ENCODE measurements at regions not wholly inside any gene's neighbourhood (a gene's known extent, or its start where the extent isn't known, plus 50 kb on each side); places are given as distances from the start of the nearest gene placed in this dataset.

GRCh38 chr21:35337573-35337972, 288.5 kb upstream of the RUNX1 start:
- no peaks in the 10 kb centered on the region for H3K36me3 ChIP-seq (ENCODE audit: control insufficient read depth, insufficient read depth, low read length)
- H3K4me1 ChIP-seq (ENCODE audit: control insufficient read depth, insufficient read depth, low read length), result no peaks in the 10 kb centered on the region
- no peaks in the 10 kb centered on the region for H3K27me3 ChIP-seq (ENCODE audit: control insufficient read depth, insufficient read depth, low read length)
- no peaks in the 10 kb centered on the region for H3K9me3 ChIP-seq (ENCODE audit: control insufficient read depth, low read length)
- H3K4me3 ChIP-seq (ENCODE audit: low read length), result no peak overlapping the region
- H3K9ac ChIP-seq (ENCODE audit: low read length), result no peak overlapping the region

- no peak overlapping the region for H3K9ac ChIP-seq (ENCODE audit: low read length)
- no peaks in the 10 kb centered on the region for H3K36me3 ChIP-seq (ENCODE audit: control insufficient read depth, insufficient read depth, low read length)
- H3K4me3 ChIP-seq (ENCODE audit: low read length), result no peak overlapping the region
- no peaks in the 10 kb centered on the region for H3K27me3 ChIP-seq (ENCODE audit: control insufficient read depth, insufficient read depth, low read length)
- no peaks in the 10 kb centered on the region for H3K9me3 ChIP-seq (ENCODE audit: control insufficient read depth, low read length)
- H3K4me1 ChIP-seq (ENCODE audit: control insufficient read depth, insufficient read depth, low read length), result no peaks in the 10 kb centered on the region
Observed at GRCh38 chr21:35336534-35336933, 287.4 kb upstream of the RUNX1 start.

DNA sequence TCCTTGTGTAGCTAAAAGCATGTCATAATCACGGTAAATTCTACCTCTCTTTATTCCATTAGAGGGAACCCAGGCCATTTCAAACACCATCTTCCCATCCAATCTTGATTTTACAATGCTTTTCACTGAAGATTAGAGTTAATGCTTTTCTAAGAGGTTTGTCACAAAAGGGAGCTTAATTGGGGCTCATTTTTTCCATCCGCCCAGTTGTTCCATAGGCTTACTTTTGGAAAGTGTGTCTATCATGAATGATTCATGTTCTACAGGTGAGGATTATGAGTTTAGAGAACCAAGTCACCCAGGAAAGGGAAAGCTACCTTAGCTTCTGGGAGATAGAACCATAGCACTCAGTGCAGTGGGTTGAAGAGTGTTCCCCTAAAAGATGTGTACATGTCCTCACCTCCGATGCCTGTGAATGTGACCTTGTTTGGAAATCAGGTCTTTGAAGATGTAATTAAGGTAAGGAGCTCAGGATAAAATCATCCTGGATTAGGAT, 286.9 kb upstream of the RUNX1 start:
- Histone ChIP-seq H3K9ac (ENCODE audit: low read length) (no peak overlapping the region), H3K36me3 (ENCODE audit: control insufficient read depth, insufficient read depth, low read length) (no peaks in the 10 kb centered on the region), H3K9me3 (ENCODE audit: control insufficient read depth, low read length) (no peaks in the 10 kb centered on the region), H3K27me3 (ENCODE audit: control insufficient read depth, insufficient read depth, low read length) (no peaks in the 10 kb centered on the region), H3K4me3 (ENCODE audit: low read length) (no peak overlapping the region), H3K4me1 (ENCODE audit: control insufficient read depth, insufficient read depth, low read length) (no peaks in the 10 kb centered on the region)

GRCh38 chr21:35333831-35334618, 284.9 kb upstream of the RUNX1 start:
- no peaks in the 10 kb centered on the region for H3K9me3 ChIP-seq (ENCODE audit: control insufficient read depth, low read length)
- H3K9ac ChIP-seq (ENCODE audit: low read length), result no peak overlapping the region
- H3K27me3 ChIP-seq (ENCODE audit: control insufficient read depth, insufficient read depth, low read length), result no peaks in the 10 kb centered on the region
- no peak overlapping the region for H3K4me3 ChIP-seq (ENCODE audit: low read length)
- no peaks in the 10 kb centered on the region for H3K4me1 ChIP-seq (ENCODE audit: control insufficient read depth, insufficient read depth, low read length)
- no peaks in the 10 kb centered on the region for H3K36me3 ChIP-seq (ENCODE audit: control insufficient read depth, insufficient read depth, low read length)

GRCh38 chr21:35332841-35333426, 283.8 kb upstream of the RUNX1 start:
- Histone ChIP-seq H3K9ac (ENCODE audit: low read length) (no peak overlapping the region), H3K36me3 (ENCODE audit: control insufficient read depth, insufficient read depth, low read length) (no peaks in the 10 kb centered on the region), H3K27me3 (ENCODE audit: control insufficient read depth, insufficient read depth, low read length) (no peaks in the 10 kb centered on the region), H3K9me3 (ENCODE audit: control insufficient read depth, low read length) (no peaks in the 10 kb centered on the region), H3K4me1 (ENCODE audit: control insufficient read depth, insufficient read depth, low read length) (no peaks in the 10 kb centered on the region), H3K4me3 (ENCODE audit: low read length) (no peak overlapping the region)

DNA sequence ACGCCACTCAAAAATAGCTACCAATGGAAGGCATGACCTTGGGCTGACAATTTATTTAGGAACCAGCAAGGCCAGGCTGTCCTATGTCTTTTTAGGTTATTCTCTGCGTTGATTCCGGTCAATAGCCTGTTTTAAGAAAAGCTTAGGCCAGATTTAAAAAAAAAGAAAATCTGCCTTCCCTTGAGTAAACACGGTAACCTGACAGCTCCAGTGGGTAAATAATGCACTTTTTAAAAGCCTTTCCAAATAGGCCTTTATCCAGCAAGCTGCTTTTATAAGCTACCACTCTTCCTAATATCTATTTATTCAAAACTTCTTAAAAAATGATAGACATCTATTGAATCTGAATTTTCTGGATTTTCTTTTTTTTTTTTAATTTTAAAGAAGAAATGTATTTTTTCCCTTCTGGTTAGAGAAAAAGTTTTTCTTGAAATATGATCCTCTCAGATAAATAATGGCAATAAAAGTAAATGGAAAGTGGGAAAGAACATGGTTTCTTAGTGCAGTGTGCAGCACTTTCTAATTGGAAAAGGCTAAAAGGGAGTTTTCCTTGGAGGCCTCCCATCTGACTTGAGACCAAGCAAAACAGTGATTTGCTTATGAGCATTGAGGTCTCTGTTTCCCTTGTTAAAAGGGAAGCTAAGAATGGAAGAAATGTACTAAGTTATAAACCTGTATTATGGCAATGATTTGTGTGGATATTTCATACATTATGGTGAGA, 281.0 kb upstream of the RUNX1 start:
- no peaks in the 10 kb centered on the region for H3K36me3 ChIP-seq (ENCODE audit: control insufficient read depth, insufficient read depth, low read length)

GRCh38 chr21:35328856-35329455, 279.9 kb upstream of the RUNX1 start:
- peaks cover 7% of the 10 kb centered on the region for H3K4me1 ChIP-seq (ENCODE audit: control insufficient read depth, insufficient read depth, low read length)
- H3K36me3 ChIP-seq (ENCODE audit: control insufficient read depth, insufficient read depth, low read length), result no peaks in the 10 kb centered on the region

More for the DNA sequence above, 281.0 kb upstream of the RUNX1 start:
- Histone ChIP-seq H3K4me3 (ENCODE audit: low read length) (no peak overlapping the region), H3K27me3 (ENCODE audit: control insufficient read depth, insufficient read depth, low read length) (no peaks in the 10 kb centered on the region), H3K9ac (ENCODE audit: low read length) (no peak overlapping the region), H3K4me1 (ENCODE audit: control insufficient read depth, insufficient read depth, low read length) (no peaks in the 10 kb centered on the region), H3K9me3 (ENCODE audit: control insufficient read depth, low read length) (no peaks in the 10 kb centered on the region)

DNA sequence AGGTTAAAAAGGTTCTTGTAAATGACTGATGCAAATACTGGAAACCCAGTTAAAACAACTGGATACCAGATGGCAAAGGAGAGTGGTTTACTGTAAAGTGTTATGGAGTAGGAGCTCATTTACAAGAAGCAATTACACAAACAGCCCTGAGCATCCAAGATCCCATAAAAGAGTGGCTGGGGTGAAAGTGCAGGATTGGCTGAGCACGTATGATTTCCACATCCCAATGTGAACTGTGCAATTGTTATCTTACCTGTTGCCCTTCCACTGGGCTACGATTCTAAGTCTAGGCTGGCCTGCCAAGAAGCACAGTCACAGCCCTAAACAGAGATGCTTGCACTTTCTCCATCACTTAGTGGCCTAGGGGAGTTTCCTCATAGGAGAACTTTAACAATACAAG, 277.6 kb upstream of the RUNX1 start:
- H3K4me1 ChIP-seq (ENCODE audit: control insufficient read depth, insufficient read depth, low read length), result peaks cover 9% of the 10 kb centered on the region
- no peaks in the 10 kb centered on the region for H3K9me3 ChIP-seq (ENCODE audit: control insufficient read depth, low read length)
- no peak overlapping the region for H3K9ac ChIP-seq (ENCODE audit: low read length)
- no peak overlapping the region for H3K4me3 ChIP-seq (ENCODE audit: low read length)
- no peaks in the 10 kb centered on the region for H3K27me3 ChIP-seq (ENCODE audit: control insufficient read depth, insufficient read depth, low read length)
- no peaks in the 10 kb centered on the region for H3K36me3 ChIP-seq (ENCODE audit: control insufficient read depth, insufficient read depth, low read length)

More at GRCh38 chr21:35328856-35329455, 279.9 kb upstream of the RUNX1 start:
- H3K9me3 ChIP-seq (ENCODE audit: control insufficient read depth, low read length), result no peaks in the 10 kb centered on the region
- H3K4me3 ChIP-seq (ENCODE audit: low read length), result no peak overlapping the region
- no peak overlapping the region for H3K9ac ChIP-seq (ENCODE audit: low read length)
- no peaks in the 10 kb centered on the region for H3K27me3 ChIP-seq (ENCODE audit: control insufficient read depth, insufficient read depth, low read length)

DNA sequence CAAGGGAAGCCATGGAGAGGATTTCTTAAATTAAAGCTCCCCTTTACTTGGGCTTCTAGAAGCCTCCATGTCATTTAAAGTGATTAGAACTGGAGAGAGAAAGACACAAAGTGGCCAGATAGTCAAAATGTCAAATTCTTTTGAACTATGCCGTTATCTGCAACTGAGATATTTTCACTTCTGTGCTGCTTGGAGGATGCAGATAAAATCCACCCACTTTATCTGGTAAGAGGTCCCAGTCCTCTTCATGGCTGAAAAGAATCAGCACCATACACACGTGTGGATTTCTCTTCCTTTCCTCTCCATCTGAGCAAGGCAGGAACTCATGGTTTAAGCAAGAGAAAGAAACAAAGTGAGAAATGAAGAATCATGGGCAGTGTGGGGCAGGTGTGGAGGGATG, 276.9 kb upstream of the RUNX1 start:
- H3K4me3 ChIP-seq (ENCODE audit: low read length), result no peak overlapping the region

DNA sequence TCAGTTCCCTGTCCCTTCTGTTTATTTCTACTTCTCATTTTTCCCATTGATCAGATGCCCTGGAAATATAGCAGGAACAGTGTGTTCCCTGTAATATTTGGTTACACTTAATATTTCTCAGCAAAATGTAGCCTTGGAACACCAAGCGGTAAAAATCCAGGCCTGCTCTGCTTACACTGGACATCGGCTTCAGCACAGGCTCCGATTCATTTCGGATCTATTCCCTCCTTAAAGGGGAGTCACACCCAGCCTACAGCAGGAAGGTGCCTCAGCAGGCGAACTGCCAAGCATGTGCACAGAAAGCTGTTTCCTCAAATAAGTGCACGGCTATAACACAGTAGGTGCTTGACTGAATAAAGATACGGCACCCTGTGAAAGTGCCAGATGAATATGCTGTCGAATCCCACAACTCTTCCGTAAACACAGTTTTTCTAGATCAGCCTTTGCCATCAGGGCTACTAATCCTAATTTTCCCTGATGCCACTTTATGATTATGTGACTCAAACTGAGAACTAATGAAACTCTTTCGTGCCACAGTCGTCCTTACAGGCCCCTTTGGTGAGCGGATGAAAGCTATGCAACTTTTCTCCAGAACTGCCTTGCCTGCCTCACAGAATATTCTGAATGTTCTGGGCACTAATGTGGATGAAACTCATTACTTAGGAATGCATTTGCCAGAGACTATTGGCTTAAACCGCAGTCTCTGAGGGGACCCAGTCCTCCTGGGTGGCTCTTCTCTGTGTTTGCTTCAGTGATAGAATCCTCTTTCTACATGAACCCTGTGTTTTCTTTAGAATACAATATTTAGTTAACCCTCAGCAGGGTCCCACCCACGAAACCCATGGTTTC, 275.5 kb upstream of the RUNX1 start:
- Histone ChIP-seq H3K36me3 (ENCODE audit: control insufficient read depth, insufficient read depth, low read length) (no peaks in the 10 kb centered on the region), H3K4me1 (ENCODE audit: control insufficient read depth, insufficient read depth, low read length) (peaks cover 9% of the 10 kb centered on the region), H3K4me3 (ENCODE audit: low read length) (no peak overlapping the region), H3K9me3 (ENCODE audit: control insufficient read depth, low read length) (no peaks in the 10 kb centered on the region), H3K9ac (ENCODE audit: low read length) (no peak overlapping the region), H3K27me3 (ENCODE audit: control insufficient read depth, insufficient read depth, low read length) (no peaks in the 10 kb centered on the region)

More for the DNA sequence above, 276.9 kb upstream of the RUNX1 start:
- Histone ChIP-seq H3K27me3 (ENCODE audit: control insufficient read depth, insufficient read depth, low read length) (no peaks in the 10 kb centered on the region), H3K36me3 (ENCODE audit: control insufficient read depth, insufficient read depth, low read length) (no peaks in the 10 kb centered on the region), H3K9me3 (ENCODE audit: control insufficient read depth, low read length) (no peaks in the 10 kb centered on the region), H3K9ac (ENCODE audit: low read length) (no peak overlapping the region), H3K4me1 (ENCODE audit: control insufficient read depth, insufficient read depth, low read length) (peaks cover 9% of the 10 kb centered on the region)

DNA sequence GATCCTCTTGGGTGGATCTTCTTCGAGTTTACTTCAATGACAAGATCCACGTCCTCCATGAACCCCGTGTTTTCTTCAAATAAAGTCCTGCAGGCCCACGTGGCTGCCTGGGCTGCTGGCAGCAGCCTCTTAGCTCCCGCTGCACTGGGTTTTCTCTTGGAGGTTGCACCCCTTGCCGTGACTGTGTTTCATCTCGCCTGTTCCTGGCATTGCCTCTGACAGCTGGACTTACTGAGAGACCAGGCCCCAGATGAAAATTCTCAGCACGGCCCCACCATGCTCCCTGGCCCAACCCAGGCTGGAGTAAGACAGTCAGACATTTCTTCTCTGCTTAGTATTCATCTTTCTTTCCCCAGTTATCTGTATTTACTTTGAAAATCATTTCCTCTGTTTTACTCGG, 274.8 kb upstream of the RUNX1 start:
- peaks cover 9% of the 10 kb centered on the region for H3K4me1 ChIP-seq (ENCODE audit: control insufficient read depth, insufficient read depth, low read length)
- H3K9ac ChIP-seq (ENCODE audit: low read length), result no peak overlapping the region
- H3K27me3 ChIP-seq (ENCODE audit: control insufficient read depth, insufficient read depth, low read length), result no peaks in the 10 kb centered on the region
- no peaks in the 10 kb centered on the region for H3K36me3 ChIP-seq (ENCODE audit: control insufficient read depth, insufficient read depth, low read length)
- no peak overlapping the region for H3K4me3 ChIP-seq (ENCODE audit: low read length)
- H3K9me3 ChIP-seq (ENCODE audit: control insufficient read depth, low read length), result no peaks in the 10 kb centered on the region
